Body of pancreas (tissue), 4 donors: ENCODE measurements at regions not wholly inside any gene's neighbourhood (a gene's known extent, or its start where the extent isn't known, plus 50 kb on each side); places are given as distances from the start of the nearest gene placed in this dataset.

Experiments
- CTCF ChIP-seq, 7 experiments: fragments of 450-650 bp in 4 of 7; fragments of 200-600 bp in 3 of 7; sonication (generic) in 3 of 7; IDR thresholded peaks; one replicate each; pipeline ENCODE4 v1.5.1; 2016 to 2019; ENCODE audit warnings: antibody characterized with exemption in 7 of 7
- POLR2A ChIP-seq, 3 donors: fragments of 450-650 bp; IDR thresholded peaks; one replicate each; pipeline ENCODE4 v1.6.1; 2016; ENCODE audit warnings: antibody characterized with exemption in 3 of 3, mild to moderate bottlenecking in 2 of 3

- TF ChIP-seq CTCF (IDR thresholded peaks at IDR 0.05) (no peak), POLR2A (IDR thresholded peaks at IDR 0.05) (no peak)
Measured at GRCh38 chr16:17926866-17927399, 409.6 kb downstream of the NPIPA8 start.
